ENCODE measurements at regions not wholly inside any gene's neighbourhood (a gene's known extent, or its start where the extent isn't known, plus 50 kb on each side); places are given as distances from the start of the nearest gene placed in this dataset.

DNA sequence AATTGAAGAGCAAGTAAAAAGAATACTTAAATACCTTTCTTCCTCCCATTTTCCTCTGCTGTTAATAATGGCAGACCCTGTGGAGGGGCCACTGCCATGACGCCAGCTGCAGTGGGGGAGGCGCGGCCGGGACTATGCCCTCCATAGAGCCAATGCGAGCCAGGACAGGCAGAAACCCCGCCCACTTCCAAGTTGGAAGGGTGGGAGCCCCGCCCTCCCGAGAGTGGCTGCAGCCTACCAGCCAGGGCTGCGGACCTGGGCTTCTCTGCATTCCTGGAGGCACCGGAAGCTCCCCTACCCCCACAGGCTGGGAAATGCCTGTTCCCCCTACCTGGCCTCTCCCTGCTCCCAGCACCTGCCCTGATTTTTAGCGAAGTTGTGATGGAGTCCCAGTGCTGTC lies 439.4 kb upstream of the CDH19 start:
- in situ Hi-C loops (cut with HindIII; ENCODE audit: low sequenced_read_pairs) = no loop called here
- DNase-seq (ENCODE audit: low read depth, low spot score) = no peak
- H3K4me3 ChIP-seq (ENCODE audit: low read depth, low read length) = no peak overlapping the region
- TF ChIP-seq CTCF (IDR thresholded peaks at IDR 0.05; ENCODE audit: low read depth, low read length) = no peak

DNA sequence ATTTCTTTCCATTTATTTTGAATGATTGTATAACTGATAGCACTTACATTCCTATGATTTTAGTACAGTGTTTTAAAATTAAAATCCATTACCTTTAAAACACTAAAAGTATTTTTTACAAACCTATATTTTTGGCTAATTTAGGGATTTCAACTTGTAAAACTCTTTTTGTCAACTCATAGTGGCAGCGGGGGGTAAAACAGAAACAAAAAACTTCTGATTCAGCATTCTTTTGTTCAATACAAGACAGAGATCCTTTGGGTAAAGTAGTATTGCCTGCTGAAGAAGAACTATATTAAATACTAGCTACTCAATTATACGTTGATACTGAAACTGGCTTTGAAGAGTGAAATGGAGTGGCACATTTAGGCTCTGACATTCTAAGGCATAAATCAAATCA lies 437.4 kb upstream of the CDH19 start:
- in situ Hi-C loops (cut with HindIII; ENCODE audit: low sequenced_read_pairs) = no loop called here
- no peak overlapping the region for H3K4me3 ChIP-seq (ENCODE audit: low read depth, low read length)
- TF ChIP-seq CTCF (IDR thresholded peaks at IDR 0.05; ENCODE audit: low read depth, low read length) = no peak

GRCh38 chr18:67035026-67035425 lies 431.1 kb upstream of the CDH19 start:
- TF ChIP-seq CTCF (IDR thresholded peaks at IDR 0.05; ENCODE audit: low read depth, low read length) = no peak
- no peak for DNase-seq (ENCODE audit: low read depth, low spot score)
- no peak overlapping the region for H3K4me3 ChIP-seq (ENCODE audit: low read depth, low read length)
- in situ Hi-C loops (cut with HindIII; ENCODE audit: low sequenced_read_pairs) = no loop called here

More for the DNA sequence above, 437.4 kb upstream of the CDH19 start:
- no peak for DNase-seq (ENCODE audit: low read depth, low spot score)

GRCh38 chr18:67023059-67023458 lies 419.2 kb upstream of the CDH19 start:
- TF ChIP-seq CTCF (IDR thresholded peaks at IDR 0.05; ENCODE audit: low read depth, low read length) = no peak
- no peak overlapping the region for H3K4me3 ChIP-seq (ENCODE audit: low read depth, low read length)
- no peak for DNase-seq (ENCODE audit: low read depth, low spot score)
- in situ Hi-C loops (cut with HindIII; ENCODE audit: low sequenced_read_pairs) = no loop called here

GRCh38 chr18:67010919-67011318 lies 407.0 kb upstream of the CDH19 start:
- DNase-seq (ENCODE audit: low read depth, low spot score) = peak; percentile 23
- no peak for TF ChIP-seq CTCF (IDR thresholded peaks at IDR 0.05; ENCODE audit: low read depth, low read length)
- in situ Hi-C loops (cut with HindIII; ENCODE audit: low sequenced_read_pairs) = no loop called here

GRCh38 chr18:67007999-67008398 lies 404.1 kb upstream of the CDH19 start:
- TF ChIP-seq CTCF (IDR thresholded peaks at IDR 0.05; ENCODE audit: low read depth, low read length) = no peak
- in situ Hi-C loops (cut with HindIII; ENCODE audit: low sequenced_read_pairs) = no loop called here
- DNase-seq (ENCODE audit: low read depth, low spot score) = no peak
- no peak overlapping the region for H3K4me3 ChIP-seq (ENCODE audit: low read depth, low read length)

More at GRCh38 chr18:67010919-67011318, 407.0 kb upstream of the CDH19 start:
- no peak overlapping the region for H3K4me3 ChIP-seq (ENCODE audit: low read depth, low read length)

DNA sequence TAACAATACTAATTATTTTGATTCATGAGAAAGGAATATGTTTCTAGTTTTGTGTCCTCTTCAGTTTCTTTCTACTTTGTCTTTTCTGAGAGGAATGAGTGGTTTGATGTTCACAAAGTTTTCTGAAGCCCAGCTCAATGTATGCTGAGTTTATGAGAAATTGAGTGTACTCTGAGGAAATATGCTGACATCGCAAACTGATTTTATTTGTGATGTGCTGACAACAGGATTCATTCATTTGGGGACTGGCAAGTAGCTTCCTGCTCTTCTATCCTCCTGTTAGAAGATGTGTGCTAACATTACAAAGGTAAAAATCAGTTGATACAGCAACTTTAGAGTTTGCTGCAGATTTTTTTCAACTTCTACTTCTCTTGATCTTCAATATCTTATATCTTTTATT lies 403.2 kb upstream of the CDH19 start:
- no peak overlapping the region for H3K4me3 ChIP-seq (ENCODE audit: low read depth, low read length)
- no peak for TF ChIP-seq CTCF (IDR thresholded peaks at IDR 0.05; ENCODE audit: low read depth, low read length)
- in situ Hi-C loops (cut with HindIII; ENCODE audit: low sequenced_read_pairs) = no loop called here
- DNase-seq (ENCODE audit: low read depth, low spot score) = no peak
